HG02870 (cell line): ENCODE measurements at regions not wholly inside any gene's neighbourhood (a gene's known extent, or its start where the extent isn't known, plus 50 kb on each side); places are given as distances from the start of the nearest gene placed in this dataset.

ENCODE experiments used
- ATAC-seq: cut with Tn5 transposase; IDR thresholded peaks from one replicate; pipeline ENCODE4 v1.9.1; 2021; ENCODE audit warnings: mild to moderate bottlenecking, moderate library complexity; ENCODE audit not compliant: unreplicated experiment

DNA sequence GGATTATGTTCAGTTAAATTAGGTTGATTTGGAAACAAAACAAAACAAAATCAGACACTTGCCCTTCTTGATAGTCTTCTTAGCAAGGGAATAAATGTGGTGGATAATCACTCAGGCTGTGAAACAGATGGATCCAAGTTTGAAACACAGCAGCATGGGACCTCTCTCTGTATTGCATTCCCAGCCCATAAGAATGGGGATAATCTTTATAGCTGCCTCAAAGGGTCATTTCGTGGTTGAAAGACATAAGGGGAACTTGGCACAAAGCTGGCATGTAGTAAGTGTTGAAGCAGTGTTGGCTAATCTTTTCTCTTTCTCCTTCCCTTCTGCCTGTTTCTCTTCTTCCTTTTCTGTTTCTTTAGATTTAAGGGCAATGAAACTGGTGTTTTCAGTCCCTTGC lies 333.9 kb upstream of the TLE4 start:
- ATAC-seq, result no peak

GRCh38 chr9:79240774-79241173 lies 331.0 kb upstream of the TLE4 start:
- no peak for ATAC-seq

GRCh38 chr9:79242489-79242888 lies 329.3 kb upstream of the TLE4 start:
- no peak for ATAC-seq

DNA sequence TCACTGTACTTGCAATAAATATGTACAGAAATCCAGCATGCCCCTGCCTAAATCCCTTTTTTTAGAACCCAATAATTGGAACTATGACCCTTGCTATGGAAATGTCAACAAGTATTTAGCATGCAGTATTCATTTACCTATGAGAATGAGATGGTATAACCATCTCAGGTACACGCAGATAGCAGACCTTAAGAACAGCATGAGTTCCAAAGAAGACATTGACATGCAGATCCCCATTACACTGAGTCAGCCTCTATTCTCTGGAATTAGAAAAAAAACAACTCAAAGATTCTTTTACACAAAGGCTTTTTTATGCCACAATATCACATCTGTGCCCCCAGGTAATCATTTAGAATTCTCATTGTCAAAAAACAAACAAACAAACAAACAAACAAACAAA lies 325.6 kb upstream of the TLE4 start:
- ATAC-seq, result no peak

DNA sequence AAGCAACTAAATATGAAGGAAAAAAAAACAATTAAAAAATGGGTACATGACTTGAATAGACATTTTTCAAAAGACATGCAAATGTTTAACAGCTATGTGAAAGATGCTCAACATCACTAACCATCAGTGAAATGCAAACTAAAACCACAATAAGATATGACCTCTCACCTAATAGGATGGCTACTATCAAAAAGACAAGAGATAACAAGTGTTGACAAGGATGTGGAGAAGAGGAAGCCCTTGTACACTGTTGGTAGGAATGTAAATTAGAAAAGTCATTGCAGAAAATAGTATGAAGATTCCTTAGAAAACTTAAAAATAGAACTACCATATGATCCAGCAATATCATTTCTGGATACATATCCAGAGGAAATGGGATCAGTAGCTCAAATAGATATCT lies 324.7 kb upstream of the TLE4 start:
- ATAC-seq, result no peak

- no peak for ATAC-seq
These were observed 321.0 kb upstream of the TLE4 start for GRCh38 chr9:79250806-79251205.

- no peak for ATAC-seq
These were observed 316.7 kb upstream of the TLE4 start for GRCh38 chr9:79254900-79255650.

DNA sequence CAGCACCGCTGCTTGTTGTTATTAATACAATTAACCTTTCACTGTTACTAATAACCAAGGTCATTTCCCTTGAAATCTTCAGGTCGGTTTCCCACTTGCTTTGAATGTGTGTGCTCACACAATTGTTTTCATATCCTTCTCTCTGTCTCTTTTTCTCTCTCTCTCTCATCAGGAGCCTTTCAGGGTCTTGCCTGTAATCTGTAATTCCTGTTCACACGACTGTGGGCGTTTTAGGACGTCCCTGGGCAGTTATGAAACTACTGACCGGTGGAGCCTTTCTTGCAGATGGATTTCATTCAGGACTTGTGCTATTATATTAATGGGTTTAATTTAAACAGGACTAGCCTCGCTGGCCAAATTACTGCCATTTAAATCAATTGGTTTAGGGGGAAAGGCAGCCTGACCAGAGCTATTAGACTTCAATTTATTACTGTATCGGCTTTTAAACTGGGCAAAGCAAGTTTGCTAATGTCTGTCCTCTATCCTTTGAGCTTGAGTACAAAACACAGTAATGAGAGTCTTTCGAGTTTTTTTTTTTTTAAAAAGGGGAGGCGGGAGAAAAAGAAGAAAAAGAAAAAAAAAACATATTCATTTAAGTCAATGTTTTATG lies 316.0 kb upstream of the TLE4 start:
- no peak for ATAC-seq

- no peak for ATAC-seq
These were observed 315.0 kb upstream of the TLE4 start for GRCh38 chr9:79256691-79257213.

DNA sequence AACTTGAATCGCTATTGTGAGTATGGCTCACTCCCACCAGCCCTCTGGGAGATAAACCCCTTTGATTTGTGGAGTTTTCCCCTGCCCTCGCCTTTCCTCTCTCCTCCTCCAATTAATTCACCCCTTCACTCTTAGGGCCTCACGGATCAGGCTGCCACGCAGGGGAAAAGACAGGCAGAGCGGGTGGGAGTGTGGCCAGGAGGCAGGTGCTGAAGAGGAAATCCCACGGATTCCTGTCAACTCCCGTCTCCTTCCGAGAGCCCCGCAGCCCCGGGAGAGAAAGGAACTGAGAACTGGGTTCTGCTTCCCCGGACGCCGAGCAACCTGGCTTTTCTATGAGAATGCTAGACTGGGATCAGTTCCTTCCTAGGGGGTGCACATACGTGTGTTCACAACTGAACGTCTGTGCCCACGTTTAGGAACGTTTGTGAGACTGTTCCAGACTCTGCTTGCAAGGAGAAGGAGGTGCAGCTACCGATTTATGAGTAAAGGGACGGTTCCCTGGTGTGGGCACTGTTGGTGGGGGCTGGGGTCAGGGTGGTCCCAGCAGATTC lies 314.5 kb upstream of the TLE4 start:
- no peak for ATAC-seq

GRCh38 chr9:79257790-79258351 lies 313.9 kb upstream of the TLE4 start:
- no peak for ATAC-seq

- no peak for ATAC-seq
These were observed 311.9 kb upstream of the TLE4 start for GRCh38 chr9:79259858-79260257.

DNA sequence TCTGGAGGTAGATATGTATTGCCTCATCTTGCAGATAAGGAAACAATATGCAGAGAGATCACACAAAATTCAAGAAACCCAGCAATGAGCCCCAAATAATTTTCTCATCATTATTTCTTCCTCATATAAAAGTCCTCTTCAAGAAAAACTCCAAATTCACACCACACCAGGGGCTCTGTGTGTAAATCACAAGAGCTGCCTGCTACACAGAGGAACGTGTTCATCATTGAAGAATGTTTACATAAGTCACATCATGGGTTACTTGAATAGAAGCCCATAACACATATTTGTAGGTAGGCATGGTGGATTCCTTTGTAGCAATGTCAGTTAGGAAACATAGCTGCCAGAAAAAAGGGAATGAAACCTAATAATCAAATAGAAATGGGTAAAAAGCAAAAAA lies 308.1 kb upstream of the TLE4 start:
- ATAC-seq, result no peak

DNA sequence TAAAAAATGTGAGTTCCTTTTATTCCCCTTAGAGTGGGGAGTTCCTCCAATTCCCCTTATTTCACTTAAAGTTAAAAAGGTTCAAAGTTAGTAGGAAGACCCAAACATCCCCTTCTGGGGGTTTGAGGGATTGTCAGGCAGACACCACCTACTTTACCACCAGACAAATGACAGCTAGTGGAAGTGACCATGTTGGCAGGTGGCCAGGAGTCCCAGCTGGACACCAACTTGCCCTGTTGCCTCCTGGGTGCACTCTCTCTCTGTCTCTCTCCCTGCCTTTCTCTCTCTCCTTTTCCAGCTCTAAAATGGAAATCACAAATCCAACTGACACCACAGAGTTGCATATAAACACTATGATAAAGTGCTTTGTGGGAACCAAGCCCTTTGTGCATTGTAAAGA lies 307.7 kb upstream of the TLE4 start:
- no peak for ATAC-seq

DNA sequence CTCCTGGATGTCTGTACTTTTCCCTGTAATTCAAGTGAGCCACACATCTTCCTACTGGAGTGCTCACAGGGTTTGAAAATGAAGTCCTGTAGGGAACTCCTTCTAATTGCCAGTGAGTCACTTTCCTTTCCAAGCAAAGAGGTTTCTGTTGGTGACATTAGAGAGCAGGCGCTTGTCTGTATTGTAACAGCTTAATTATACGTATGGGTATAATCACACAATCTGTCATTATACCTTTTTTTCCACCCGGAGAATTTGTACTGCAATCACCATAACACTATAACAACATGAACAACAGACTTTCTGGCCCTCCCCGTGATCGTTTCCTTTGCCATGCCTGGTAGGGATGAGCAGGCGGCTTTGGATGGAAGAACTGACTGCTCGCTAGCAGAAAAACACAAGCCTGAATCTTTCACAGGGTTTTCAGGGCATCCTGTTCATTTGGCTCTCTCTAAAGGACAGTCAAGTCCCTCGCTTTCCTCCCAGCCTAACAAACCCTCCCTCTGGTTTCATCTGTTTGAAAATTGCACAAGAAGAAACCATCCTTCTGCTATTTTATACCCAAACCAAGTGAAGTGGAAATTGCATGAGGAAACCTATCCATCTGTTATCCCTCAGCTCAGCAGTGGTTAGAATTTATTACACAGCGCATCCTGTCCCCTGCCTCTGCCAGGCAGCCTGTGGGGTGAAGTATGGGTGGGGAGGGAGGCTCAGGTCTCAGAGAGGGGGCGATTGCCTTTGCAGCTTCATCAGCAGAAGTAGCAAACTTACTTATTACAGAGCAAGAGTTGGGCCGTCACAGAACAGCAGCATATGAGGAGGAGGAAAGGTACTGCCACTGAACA lies 307.0 kb upstream of the TLE4 start:
- ATAC-seq, result no peak

GRCh38 chr9:79266986-79267385 lies 304.8 kb upstream of the TLE4 start:
- ATAC-seq, result no peak

GRCh38 chr9:79268806-79269205 lies 303.0 kb upstream of the TLE4 start:
- no peak for ATAC-seq

DNA sequence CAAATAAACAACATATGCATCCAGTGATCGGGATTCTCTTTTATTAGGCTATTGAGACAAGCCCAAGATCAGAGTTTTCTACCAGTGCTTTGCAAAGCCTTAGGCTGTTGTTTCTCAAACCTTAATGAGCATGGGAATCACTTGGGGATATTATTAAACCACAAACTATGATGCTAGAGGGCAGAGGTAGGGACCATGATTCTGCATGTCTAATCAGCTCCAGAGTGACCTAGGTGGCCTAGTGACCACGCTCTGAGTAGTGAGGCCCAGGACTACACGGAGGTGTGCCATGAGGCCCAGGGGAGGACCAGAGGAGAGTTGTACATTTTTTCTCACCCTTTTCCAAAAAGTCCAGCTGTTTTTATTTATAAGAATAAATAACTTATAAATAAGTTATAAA lies 298.5 kb upstream of the TLE4 start:
- ATAC-seq, result no peak

DNA sequence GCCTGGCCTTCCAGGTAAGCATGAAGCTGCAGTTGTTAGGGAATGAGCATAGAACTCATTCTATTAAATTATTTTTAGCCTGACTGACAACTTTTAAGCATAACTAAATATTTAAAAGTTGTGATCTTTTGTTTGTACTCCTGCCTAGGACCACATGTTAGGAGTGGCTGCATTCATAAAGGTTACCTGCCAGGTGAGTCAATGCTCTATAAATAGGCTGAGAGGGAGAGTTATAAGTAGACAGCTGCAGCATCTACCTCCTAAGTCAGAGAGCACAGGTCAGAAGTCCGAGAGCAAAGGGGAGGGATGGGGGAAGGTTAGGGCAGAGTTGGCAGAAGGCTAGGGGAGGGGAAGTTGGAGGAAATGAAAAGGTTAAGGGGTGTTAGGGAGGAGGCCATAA lies 292.4 kb upstream of the TLE4 start:
- no peak for ATAC-seq

DNA sequence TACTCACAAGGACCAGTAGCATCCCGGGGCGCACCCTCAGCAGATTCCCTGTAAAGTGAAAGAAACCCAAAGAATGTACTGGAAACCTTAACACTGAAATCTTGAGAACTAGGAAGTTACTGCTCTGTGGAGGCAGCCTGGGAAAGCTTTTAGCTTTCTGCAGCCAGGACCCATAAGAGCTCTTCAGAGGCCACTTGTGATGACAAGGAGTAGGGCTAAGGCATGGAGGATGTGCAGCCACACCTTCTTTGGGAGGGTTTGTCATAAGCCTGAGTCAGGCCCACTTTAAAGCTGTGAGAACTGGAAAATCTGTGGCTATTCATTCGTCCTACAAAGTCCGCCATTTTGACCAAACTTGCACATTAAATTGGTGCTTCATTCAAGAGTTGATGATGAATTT lies 291.1 kb upstream of the TLE4 start:
- no peak for ATAC-seq

DNA sequence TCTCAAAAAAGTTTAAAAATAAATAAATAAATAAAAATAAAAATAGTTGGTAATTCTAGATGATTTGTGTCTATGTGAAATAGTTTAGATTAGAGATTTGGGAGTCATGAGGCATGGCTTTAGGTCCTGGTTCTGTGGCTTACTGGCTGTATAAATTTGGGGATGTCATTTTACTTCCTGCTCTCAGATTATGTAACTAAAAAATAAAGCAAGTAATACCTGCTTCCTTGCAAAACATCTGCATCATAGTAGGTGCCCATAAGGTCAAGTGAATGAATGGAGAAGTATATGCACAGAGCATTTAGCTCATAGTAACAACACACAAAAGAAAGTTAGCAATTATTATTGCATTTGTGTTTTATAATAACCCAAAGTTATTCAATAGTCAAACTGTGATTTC lies 287.7 kb upstream of the TLE4 start:
- no peak for ATAC-seq
